OCI-LY1 (cell line): ENCODE measurements at regions not wholly inside any gene's neighbourhood (a gene's known extent, or its start where the extent isn't known, plus 50 kb on each side); places are given as distances from the start of the nearest gene placed in this dataset.

ENCODE experiments used
- EZH2 ChIP-seq: fragments of 200-600 bp; sonication (generic), shearing (Covaris generic); IDR thresholded peaks from 2 replicates; pipeline ENCODE4 v1.8.0; 2017; ENCODE audit warnings: borderline replicate concordance, mixed run types, mild to moderate bottlenecking, antibody characterized with exemption, low read length, moderate library complexity, mixed read lengths
- TF ChIP-seq, protein P1 (sequence below): fragments of 200-600 bp; sonication (generic), shearing (Covaris generic); IDR thresholded peaks from 2 replicates; pipeline ENCODE4 v1.5.1; 2017; ENCODE audit warnings: mild to moderate bottlenecking, antibody characterized with exemption, low read length, moderate library complexity, mixed read lengths

- TF ChIP-seq, protein P1, sequence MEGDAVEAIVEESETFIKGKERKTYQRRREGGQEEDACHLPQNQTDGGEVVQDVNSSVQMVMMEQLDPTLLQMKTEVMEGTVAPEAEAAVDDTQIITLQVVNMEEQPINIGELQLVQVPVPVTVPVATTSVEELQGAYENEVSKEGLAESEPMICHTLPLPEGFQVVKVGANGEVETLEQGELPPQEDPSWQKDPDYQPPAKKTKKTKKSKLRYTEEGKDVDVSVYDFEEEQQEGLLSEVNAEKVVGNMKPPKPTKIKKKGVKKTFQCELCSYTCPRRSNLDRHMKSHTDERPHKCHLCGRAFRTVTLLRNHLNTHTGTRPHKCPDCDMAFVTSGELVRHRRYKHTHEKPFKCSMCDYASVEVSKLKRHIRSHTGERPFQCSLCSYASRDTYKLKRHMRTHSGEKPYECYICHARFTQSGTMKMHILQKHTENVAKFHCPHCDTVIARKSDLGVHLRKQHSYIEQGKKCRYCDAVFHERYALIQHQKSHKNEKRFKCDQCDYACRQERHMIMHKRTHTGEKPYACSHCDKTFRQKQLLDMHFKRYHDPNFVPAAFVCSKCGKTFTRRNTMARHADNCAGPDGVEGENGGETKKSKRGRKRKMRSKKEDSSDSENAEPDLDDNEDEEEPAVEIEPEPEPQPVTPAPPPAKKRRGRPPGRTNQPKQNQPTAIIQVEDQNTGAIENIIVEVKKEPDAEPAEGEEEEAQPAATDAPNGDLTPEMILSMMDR, result no peak
- no peak for TF ChIP-seq EZH2
Measured at GRCh38 chr3:178198329-178198728, 337.9 kb upstream of the KCNMB2 start.
